IMR-90 (cell line): ENCODE measurements at regions not wholly inside any gene's neighbourhood (a gene's known extent, or its start where the extent isn't known, plus 50 kb on each side); places are given as distances from the start of the nearest gene placed in this dataset.

Experiments used
- ATAC-seq: fragments of 200-7000 bp; cut with Tn5 transposase; 2 replicates; pipeline ENCODE4 v1.9.1; 2020; ENCODE audit warnings: low read depth, mild to moderate bottlenecking, moderate library complexity
- BruUV-seq: library from RNA; stranded (reverse); fragments of 400-500 nt; replicated peaks from 2 replicates; lab custom pipeline; 2021; lab: Mats Ljungman, UMichigan
- CTCF ChIA-PET: fragments of 300-600 bp; formaldehyde crosslinking; extraction: SDS; loops from one replicate; lab custom pipeline; 2021; ENCODE audit warnings: antibody characterized with exemption; lab: Yijun Ruan, JAX
- POLR2A ChIA-PET: fragments of 300-600 bp; sonication (Branson Sonifier 250); formaldehyde crosslinking; loops from one replicate; lab custom pipeline; 2022; ENCODE audit warnings: antibody characterized with exemption; ENCODE audit not compliant: unreplicated experiment; lab: Charles Lee
- DNase-seq: peaks from one replicate; pipeline ENCODE4 v3.0.0; 2013
- H2AFZ ChIP-seq: replicated peaks from 2 replicates; pipeline ENCODE3; 2013; ENCODE audit warnings: low read length, mild to moderate bottlenecking; ENCODE audit not compliant: poor library complexity
- H2AK5ac ChIP-seq: 2 replicates; pipeline ENCODE4 v1.6.1; 2013; ENCODE audit warnings: low read depth, low read length, inconsistent platforms
- H2AK9ac ChIP-seq: replicated peaks from 2 replicates; pipeline ENCODE3; 2013; ENCODE audit warnings: mild to moderate bottlenecking, low read depth, low read length, moderate library complexity; ENCODE audit not compliant: poor library complexity
- H2BK120ac ChIP-seq: 2 replicates; pipeline ENCODE4 v1.6.1; 2013; ENCODE audit warnings: low read depth, low read length, inconsistent platforms
- H2BK15ac ChIP-seq: 3 replicates; pipeline ENCODE4 v1.6.1; 2013; ENCODE audit warnings: low read depth, low read length, inconsistent platforms
- H2BK20ac ChIP-seq: 2 replicates; pipeline ENCODE4 v1.6.1; 2013; ENCODE audit warnings: low read depth, mild to moderate bottlenecking, inconsistent platforms, low read length, moderate library complexity
- H2BK5ac ChIP-seq: 2 replicates; pipeline ENCODE4 v1.6.1; 2013; ENCODE audit warnings: mild to moderate bottlenecking, low read depth, low read length, inconsistent platforms; ENCODE audit not compliant: poor library complexity, severe bottlenecking
- H3K14ac ChIP-seq: replicated peaks from 2 replicates; pipeline ENCODE4 v1.6.1; 2013; ENCODE audit warnings: low read depth, low read length, inconsistent platforms
- H3K18ac ChIP-seq: 2 replicates; pipeline ENCODE4 v1.6.1; 2013; ENCODE audit warnings: low read depth, low read length, control low read depth
- H3K23ac ChIP-seq: 2 replicates; pipeline ENCODE4 v1.6.1; 2013; ENCODE audit warnings: low read depth, low read length, inconsistent platforms
- H3K27ac ChIP-seq: 2 replicates; pipeline ENCODE4 v1.5.1; 2013; ENCODE audit warnings: mild to moderate bottlenecking, control low read depth, low read length; ENCODE audit not compliant: insufficient read depth
- H3K27me3 ChIP-seq: 2 replicates; pipeline ENCODE4 v1.6.1; 2013; ENCODE audit warnings: low read length; ENCODE audit not compliant: control insufficient read depth, insufficient read depth
- H3K36me3 ChIP-seq: 2 replicates; pipeline ENCODE4 v1.6.1; 2013; ENCODE audit warnings: low read length, mixed read lengths; ENCODE audit not compliant: control insufficient read depth, insufficient read depth
- H3K4ac ChIP-seq: 2 replicates; pipeline ENCODE4 v1.6.1; 2013; ENCODE audit warnings: low read depth, low read length, inconsistent platforms
- H3K4me1 ChIP-seq: 2 replicates; pipeline ENCODE4 v1.6.1; 2013; ENCODE audit warnings: low read length, mixed read lengths; ENCODE audit not compliant: control insufficient read depth, insufficient read depth
- H3K4me2 ChIP-seq: 2 replicates; pipeline ENCODE4 v1.6.1; 2013; ENCODE audit warnings: low read depth, mild to moderate bottlenecking, control low read depth, low read length, moderate library complexity
- H3K4me3 ChIP-seq: 2 replicates; pipeline ENCODE4 v1.5.1; 2013; ENCODE audit warnings: low read depth, mild to moderate bottlenecking, control low read depth, low read length, moderate library complexity; ENCODE audit not compliant: insufficient read depth
- H3K56ac ChIP-seq: 2 replicates; pipeline ENCODE4 v1.6.1; 2013; ENCODE audit warnings: low read length, inconsistent platforms; ENCODE audit not compliant: insufficient read depth; ENCODE audit errors: extremely low read depth
- H3K79me1 ChIP-seq, 2 experiments: 2 replicates each; pipeline ENCODE4 v1.6.1; 2013; ENCODE audit warnings: low read length in 2 of 2, inconsistent platforms in 1 of 2, low read depth in 1 of 2
- H3K9ac ChIP-seq: 2 replicates; pipeline ENCODE4 v1.6.1; 2013; ENCODE audit warnings: low read depth, low read length, control low read depth
- H3K9me1 ChIP-seq: 2 replicates; pipeline ENCODE4 v1.6.1; 2013; ENCODE audit warnings: low read length, inconsistent platforms; ENCODE audit not compliant: insufficient read depth
- H3K9me3 ChIP-seq: 2 replicates; pipeline ENCODE4 v1.6.1; 2013; ENCODE audit warnings: low read length; ENCODE audit not compliant: control insufficient read depth, insufficient read depth
- H4K20me1 ChIP-seq: 2 replicates; pipeline ENCODE4 v1.6.1; 2013; ENCODE audit warnings: low read length, inconsistent platforms; ENCODE audit not compliant: insufficient read depth
- H4K5ac ChIP-seq: 2 replicates; pipeline ENCODE4 v1.6.1; 2013; ENCODE audit warnings: mild to moderate bottlenecking, low read depth, low read length, control low read depth
- H4K8ac ChIP-seq, 2 experiments: 2 replicates each; pipeline ENCODE4 v1.6.1; 2013; ENCODE audit warnings: low read depth in 2 of 2, low read length in 2 of 2, control low read depth in 1 of 2, inconsistent platforms in 1 of 2
- H4K91ac ChIP-seq: 2 replicates; pipeline ENCODE4 v1.6.1; 2013; ENCODE audit warnings: low read depth, low read length, inconsistent platforms; ENCODE audit not compliant: insufficient read depth
- CEBPB ChIP-seq: IDR thresholded peaks from 2 replicates; pipeline ENCODE4 v1.6.1; 2012; ENCODE audit warnings: low read depth, low read length, improper control_type of control experiment
- MAZ ChIP-seq: IDR thresholded peaks from 2 replicates; pipeline ENCODE4 v1.6.1; 2012; ENCODE audit warnings: low read depth, mild to moderate bottlenecking, low read length, improper control_type of control experiment, moderate library complexity, borderline replicate concordance
- MXI1 ChIP-seq: IDR thresholded peaks from 2 replicates; pipeline ENCODE4 v1.6.1; 2012; ENCODE audit warnings: low read depth, mild to moderate bottlenecking, low read length, moderate library complexity, borderline replicate concordance
- NFE2L2 ChIP-seq: fragments of 150-350 bp; IDR thresholded peaks from 2 replicates; pipeline ENCODE4 v1.6.1; 2016; ENCODE audit warnings: low read depth, mild to moderate bottlenecking, low read length
- RCOR1 ChIP-seq: IDR thresholded peaks from 2 replicates; pipeline ENCODE4 v1.6.1; 2012; ENCODE audit warnings: mild to moderate bottlenecking, low read length, improper control_type of control experiment; ENCODE audit not compliant: insufficient replicate concordance
- RFX5 ChIP-seq: IDR thresholded peaks from 2 replicates; pipeline ENCODE4 v1.8.0; 2012; ENCODE audit warnings: low read depth, mild to moderate bottlenecking, low read length, moderate library complexity
- WGBS, 2 experiments: methylation state at CpG; one replicate each; pipeline versions ENCODE4 v1.1.5 to v1.1.7; 2013; ENCODE audit warnings: missing lambda C conversion rate in 2 of 2; ENCODE audit not compliant: insufficient read length in 1 of 2; ENCODE audit errors: extremely low coverage in 2 of 2; 5-methylcytosine and 5-hydroxymethylcytosine counted together
- dilution Hi-C: fragments of 300-500 bp; cut with HindIII; formaldehyde crosslinking; loops from one replicate; pipeline ENCODE4 v1.14.3; 2018; ENCODE audit warnings: low sequenced_read_pairs; ENCODE audit not compliant: unreplicated experiment
- in situ Hi-C: fragments of 300-500 bp; cut with MboI; formaldehyde crosslinking; loops from 3 replicates; pipeline ENCODE4 v1.14.3; 2019; ENCODE audit warnings: low sequenced_read_pairs, inconsistent platforms, mixed read lengths
- intact Hi-C: fragments of 100-400 bp; cut with micrococcal nuclease; formaldehyde crosslinking; loops from 2 replicates; pipeline ENCODE4 v1.10.0; 2022

DNA sequence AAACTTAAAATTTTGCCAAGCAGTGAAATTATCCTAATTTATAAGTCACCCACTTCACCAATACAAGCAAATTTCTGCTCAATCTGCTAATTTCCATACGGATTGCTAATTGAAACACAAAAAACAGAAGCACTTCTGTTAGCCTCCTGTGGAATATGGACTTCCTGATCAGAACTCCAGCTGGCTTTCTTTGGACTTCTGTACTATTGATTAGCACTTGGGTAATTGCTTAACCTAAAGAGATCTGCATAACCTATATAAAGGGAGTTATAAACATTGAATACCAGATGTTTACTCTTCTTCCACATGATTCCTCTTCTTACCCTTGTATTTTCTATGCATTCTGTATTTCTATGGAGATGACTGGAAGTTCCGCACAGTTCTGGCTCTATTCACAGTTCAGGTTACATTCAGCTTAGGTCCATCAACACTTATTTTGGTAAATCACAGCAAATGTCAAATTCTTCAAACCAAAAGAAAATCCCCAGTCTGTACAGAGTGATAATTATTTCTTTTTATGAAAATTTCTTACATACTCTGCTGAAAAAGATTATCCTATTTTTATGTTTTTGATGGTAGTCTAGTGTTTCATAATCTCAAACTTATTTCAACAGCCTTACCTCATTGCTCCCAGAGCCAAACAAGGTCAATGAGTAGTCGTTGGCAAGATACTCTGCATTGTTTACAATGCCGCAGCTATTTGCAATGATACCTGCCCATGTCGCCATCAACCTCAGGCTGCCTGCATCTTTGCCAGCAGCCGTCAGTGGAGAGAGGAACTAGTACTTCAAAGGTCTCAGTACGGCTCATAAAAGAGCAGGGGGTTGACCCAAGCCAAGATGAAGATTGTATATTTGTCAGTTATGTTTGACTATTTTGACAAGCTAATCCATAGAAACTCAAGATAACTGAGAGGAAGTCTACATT is 225.6 kb downstream of the AHR start:
- DNase-seq (peak; percentile 63), ATAC-seq (peak; percentile 43)
- Histone ChIP-seq H2BK20ac (peak overlapping the region; percentile 60), H3K36me3 (no peaks in the 10 kb centered on the region), H3K23ac (no peak overlapping the region), H4K8ac (peak overlapping the region; percentile 11 to 21; a peak in 3 of 4 replicates), H2BK5ac (peak overlapping the region; percentile 80), H3K4me3 (no peak overlapping the region), H3K14ac (peak overlapping the region; percentile 69; the same call in 1 of the 2 replicates), H3K18ac (peak overlapping the region; percentile 26; the same call in 1 of the 2 replicates), H3K79me1 (no peaks in the 10 kb centered on the region), H2BK15ac (peak overlapping the region; percentile 90; the same call in 2 of the 3 replicates), H3K56ac (no peak overlapping the region; the same call in 1 of the 2 replicates), H3K9me1 (peaks cover 3% of the 10 kb centered on the region; the same call in 1 of the 2 replicates), H4K91ac (peak overlapping the region; percentile 70), H3K4ac (peak overlapping the region; percentile 74), H3K9me3 (no peaks in the 10 kb centered on the region), H2AFZ (peak overlapping the region; percentile 80), H3K9ac (no peak overlapping the region), H4K5ac (no peak overlapping the region), H4K20me1 (no peaks in the 10 kb centered on the region), H3K27me3 (no peaks in the 10 kb centered on the region), H2AK5ac (peak overlapping the region; percentile 38; the same call in 1 of the 2 replicates), H3K4me1 (peaks cover 6% of the 10 kb centered on the region), H2BK120ac (peak overlapping the region; percentile 89), H3K4me2 (peak overlapping the region; percentile 30; the same call in 1 of the 2 replicates), H2AK9ac (peak overlapping the region; percentile 83), H3K27ac (peak overlapping the region; percentile 13; the same call in 1 of the 2 replicates)
- CTCF ChIA-PET, result no interaction called here
- intact Hi-C loops (no loop called here), in situ Hi-C loops (no loop called here), dilution Hi-C loops (no loop called here)
- 100% methylated on average over 1 of the region's 7 CpGs; no CpG with 5 or more reads in 1 of the 2 experiments for WGBS, 2 experiments
- BruUV-seq, result no TSS peak
- POLR2A ChIA-PET, result no interaction called here
- TF ChIP-seq CEBPB, result peak; percentile 78
- no peak for TF ChIP-seq RCOR1
- no peak for TF ChIP-seq RFX5
- no peak for TF ChIP-seq MAZ
- no peak for TF ChIP-seq NFE2L2
- no peak for TF ChIP-seq MXI1
